OCI-LY1 (cell line): ENCODE measurements at regions not wholly inside any gene's neighbourhood (a gene's known extent, or its start where the extent isn't known, plus 50 kb on each side); places are given as distances from the start of the nearest gene placed in this dataset.

ENCODE experiments used
- EZH2 ChIP-seq: fragments of 200-600 bp; sonication (generic), shearing (Covaris generic); IDR thresholded peaks from 2 replicates; pipeline ENCODE4 v1.8.0; 2017; ENCODE audit warnings: borderline replicate concordance, mixed run types, mild to moderate bottlenecking, antibody characterized with exemption, low read length, moderate library complexity, mixed read lengths
- TF ChIP-seq, protein P1 (sequence below): fragments of 200-600 bp; sonication (generic), shearing (Covaris generic); IDR thresholded peaks from 2 replicates; pipeline ENCODE4 v1.5.1; 2017; ENCODE audit warnings: mild to moderate bottlenecking, antibody characterized with exemption, low read length, moderate library complexity, mixed read lengths

DNA sequence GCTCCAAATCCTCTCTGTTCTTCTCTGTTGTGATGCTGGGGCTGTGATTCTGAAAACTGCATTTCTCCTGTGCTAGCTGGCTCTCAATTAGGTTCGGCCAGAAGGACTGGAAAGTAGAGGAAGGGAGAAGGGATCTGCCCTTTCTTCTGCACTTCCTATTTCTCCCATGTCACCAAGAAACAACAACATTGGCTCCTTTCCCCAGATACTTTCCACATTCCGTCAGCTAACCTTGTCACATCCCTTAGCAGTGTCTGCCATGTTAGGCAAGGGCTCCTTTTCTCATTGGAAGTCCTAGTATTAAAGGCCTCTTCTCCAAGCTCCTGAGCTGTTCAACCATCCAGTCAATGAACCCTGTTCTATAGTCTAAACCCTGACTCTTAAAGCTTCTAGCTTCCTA is 171.1 kb downstream of the ZNF621 start:
- TF ChIP-seq, protein P1, sequence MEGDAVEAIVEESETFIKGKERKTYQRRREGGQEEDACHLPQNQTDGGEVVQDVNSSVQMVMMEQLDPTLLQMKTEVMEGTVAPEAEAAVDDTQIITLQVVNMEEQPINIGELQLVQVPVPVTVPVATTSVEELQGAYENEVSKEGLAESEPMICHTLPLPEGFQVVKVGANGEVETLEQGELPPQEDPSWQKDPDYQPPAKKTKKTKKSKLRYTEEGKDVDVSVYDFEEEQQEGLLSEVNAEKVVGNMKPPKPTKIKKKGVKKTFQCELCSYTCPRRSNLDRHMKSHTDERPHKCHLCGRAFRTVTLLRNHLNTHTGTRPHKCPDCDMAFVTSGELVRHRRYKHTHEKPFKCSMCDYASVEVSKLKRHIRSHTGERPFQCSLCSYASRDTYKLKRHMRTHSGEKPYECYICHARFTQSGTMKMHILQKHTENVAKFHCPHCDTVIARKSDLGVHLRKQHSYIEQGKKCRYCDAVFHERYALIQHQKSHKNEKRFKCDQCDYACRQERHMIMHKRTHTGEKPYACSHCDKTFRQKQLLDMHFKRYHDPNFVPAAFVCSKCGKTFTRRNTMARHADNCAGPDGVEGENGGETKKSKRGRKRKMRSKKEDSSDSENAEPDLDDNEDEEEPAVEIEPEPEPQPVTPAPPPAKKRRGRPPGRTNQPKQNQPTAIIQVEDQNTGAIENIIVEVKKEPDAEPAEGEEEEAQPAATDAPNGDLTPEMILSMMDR, result no peak
- TF ChIP-seq EZH2, result no peak
